Activated T-cell treated with anti-CD3 and anti-CD28 coated beads for 48 hours (primary cell): ENCODE measurements at regions not wholly inside any gene's neighbourhood (a gene's known extent, or its start where the extent isn't known, plus 50 kb on each side); places are given as distances from the start of the nearest gene placed in this dataset.

Experiments
- DNase-seq: peaks from one replicate; pipeline ENCODE4 v3.0.0-alpha.2; 2020; ENCODE audit warnings: low read depth

DNA sequence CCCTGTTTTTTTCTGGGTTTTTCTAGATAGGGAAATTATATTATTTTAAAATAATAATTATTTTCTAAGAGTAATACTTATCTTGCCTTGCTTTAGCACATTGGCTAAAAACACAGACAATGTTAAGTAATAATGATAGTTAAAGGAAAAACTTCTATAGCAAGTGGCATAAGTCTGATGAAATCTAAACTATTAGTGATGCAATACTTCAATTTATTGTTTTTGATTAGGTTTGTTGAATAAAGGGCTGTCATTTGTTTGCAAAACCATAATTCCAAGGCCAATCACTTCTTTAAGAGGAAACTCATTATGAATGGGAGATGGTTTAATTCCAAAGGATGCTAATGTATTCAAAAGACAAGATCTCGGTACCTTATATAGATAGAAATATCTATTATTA, 293.8 kb upstream of the FBXL7 start:
- DNase-seq: no peak

DNA sequence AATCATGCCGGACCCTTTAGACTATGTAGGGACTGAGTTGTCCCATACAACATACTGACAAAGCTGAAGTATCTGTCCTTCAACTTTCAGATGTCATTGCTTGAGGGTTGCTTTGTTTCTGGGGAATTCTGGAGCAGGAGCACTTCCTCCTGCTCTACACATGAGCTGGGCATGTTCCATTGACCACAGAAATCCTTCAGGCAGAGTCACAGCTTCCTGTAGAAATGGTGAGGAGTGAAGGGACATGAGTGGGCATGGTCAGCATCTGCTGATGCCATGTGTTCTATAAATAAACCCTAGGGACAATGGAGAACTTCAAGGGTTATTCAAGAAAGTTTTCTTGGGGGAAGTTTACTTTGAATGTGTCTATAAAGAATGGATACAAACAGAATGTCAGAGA, 296.6 kb upstream of the FBXL7 start:
- DNase-seq: no peak

DNA sequence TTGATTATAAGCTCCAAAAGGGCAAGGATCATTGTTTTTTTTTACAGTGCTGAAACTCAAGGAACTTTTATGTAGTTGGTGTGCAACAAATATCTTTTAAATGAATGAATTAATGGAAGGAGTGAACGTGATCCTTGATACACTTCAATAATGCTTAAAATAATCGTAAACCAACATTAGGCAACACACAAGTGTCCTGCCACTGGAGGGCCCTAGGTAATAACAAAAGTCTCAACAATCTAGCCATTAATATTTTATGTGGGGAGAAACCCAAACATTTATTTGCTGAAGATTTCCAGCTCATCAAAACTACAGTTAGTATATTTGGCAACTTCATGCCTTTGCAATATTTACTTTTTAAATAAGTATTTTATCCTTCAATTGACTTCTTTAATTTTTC, 309.0 kb upstream of the FBXL7 start:
- no peak for DNase-seq

DNA sequence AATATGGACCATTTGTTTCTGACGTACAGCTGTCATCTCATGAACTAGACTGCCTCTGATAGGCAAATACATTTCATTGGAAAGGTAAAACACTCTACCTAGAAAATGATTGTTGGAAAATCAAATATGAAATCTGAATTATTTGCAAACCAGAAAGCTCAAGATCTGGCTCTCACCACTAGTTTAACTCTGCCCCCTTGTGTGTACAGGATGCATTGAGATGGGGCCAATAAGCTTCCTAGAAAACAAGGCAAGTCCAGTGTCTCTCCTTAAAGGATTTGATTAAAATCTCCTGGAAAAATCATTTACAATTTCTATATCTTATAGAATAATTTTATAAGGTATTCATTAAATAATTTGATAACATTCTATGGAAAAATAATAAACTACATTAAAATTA, 311.9 kb upstream of the ANKH start:
- no peak for DNase-seq

DNA sequence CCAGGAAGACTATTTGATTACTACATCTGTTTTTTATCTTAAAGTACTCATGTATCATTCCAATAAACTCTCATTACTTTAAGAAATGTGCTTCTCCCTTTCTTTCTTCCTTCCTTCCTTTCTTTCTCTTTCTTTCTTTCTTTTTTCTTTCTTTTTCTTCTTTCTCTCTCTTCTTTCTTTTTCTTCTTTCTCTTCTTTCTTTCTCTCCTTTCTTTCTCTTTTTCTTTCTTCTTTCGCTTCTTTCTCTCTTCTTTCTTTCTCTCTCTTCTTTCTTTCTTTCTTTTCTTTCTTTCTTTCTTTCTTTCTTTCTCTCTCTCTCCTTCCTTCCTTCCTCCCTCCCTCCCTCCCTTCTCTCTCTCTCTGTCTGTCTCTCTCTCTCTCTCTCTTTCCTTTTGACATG, 298.6 kb upstream of the ANKH start:
- no peak for DNase-seq

GRCh38 chr5:15168358-15168757, 296.8 kb upstream of the ANKH start:
- no peak for DNase-seq

- no peak for DNase-seq
Observed at GRCh38 chr5:15160091-15160490, 288.5 kb upstream of the ANKH start.

- DNase-seq: no peak
Observed at GRCh38 chr5:15159606-15160005, 288.0 kb upstream of the ANKH start.

- no peak for DNase-seq
Observed at GRCh38 chr5:15142458-15142857, 270.9 kb upstream of the ANKH start.

GRCh38 chr5:15137414-15137813, 265.8 kb upstream of the ANKH start:
- no peak for DNase-seq

GRCh38 chr5:15135661-15136060, 264.1 kb upstream of the ANKH start:
- no peak for DNase-seq

GRCh38 chr5:15133456-15133965, 261.9 kb upstream of the ANKH start:
- DNase-seq: no peak

- DNase-seq: no peak
Observed at GRCh38 chr5:15132816-15133405, 261.3 kb upstream of the ANKH start.

GRCh38 chr5:15131909-15132308, 260.3 kb upstream of the ANKH start:
- no peak for DNase-seq

DNA sequence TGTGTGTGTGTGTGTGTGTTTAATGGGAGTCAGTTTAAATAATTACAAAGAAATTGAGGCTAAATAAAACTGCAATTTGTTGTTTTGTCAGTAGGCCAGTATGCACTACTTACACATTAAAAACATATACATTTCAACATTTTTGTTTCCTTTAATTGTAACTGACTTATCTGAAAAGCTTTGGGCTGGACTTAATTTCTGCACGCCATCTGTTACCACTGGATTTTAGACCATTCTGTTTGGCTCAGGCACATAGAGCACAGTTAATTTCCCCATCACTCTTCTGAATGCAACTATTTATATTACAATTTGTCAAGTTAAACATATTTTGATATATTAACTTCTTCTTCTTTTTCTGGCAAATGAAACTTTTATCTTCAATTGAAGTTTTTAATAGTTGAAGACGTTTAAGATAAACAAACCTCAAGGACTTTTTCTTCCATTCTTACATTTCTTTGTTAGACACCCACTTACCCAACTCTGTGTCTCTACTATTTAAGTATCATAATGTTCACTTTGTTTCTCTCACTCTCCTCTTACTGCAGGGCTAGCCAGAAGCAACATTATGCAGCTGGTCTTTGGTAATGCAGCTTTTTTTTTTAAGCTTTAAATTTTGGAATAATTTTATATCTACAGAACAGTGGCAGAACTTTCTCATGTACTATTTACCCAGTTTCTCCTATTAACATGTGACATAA, 253.4 kb upstream of the ANKH start:
- no peak for DNase-seq

GRCh38 chr5:15124461-15124860, 252.9 kb upstream of the ANKH start:
- DNase-seq: no peak

GRCh38 chr5:15117688-15118087, 246.1 kb upstream of the ANKH start:
- no peak for DNase-seq

DNA sequence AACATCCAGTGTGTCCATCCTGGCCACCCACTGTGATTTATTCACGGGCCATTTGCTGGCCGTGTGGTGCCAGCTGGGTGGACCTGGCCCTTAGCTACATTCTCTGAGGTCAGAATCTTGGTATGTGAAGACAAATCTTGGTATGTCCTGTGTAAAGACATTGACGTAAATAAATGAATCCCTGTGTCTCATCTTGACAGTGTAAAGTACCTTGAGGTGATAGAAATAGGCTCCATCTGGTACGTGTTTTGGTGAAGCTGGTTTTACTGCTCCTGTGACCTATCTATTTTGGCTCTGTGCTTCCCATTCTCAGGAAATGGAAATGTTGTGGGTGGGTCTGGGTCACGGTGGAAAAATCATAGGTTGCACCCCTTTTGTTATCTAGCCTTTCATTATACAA, 245.4 kb upstream of the ANKH start:
- no peak for DNase-seq

GRCh38 chr5:15106530-15107283, 235.1 kb upstream of the ANKH start:
- no peak for DNase-seq

GRCh38 chr5:15105799-15106393, 234.3 kb upstream of the ANKH start:
- DNase-seq: peak; percentile 5

GRCh38 chr5:15103864-15104263, 232.3 kb upstream of the ANKH start:
- no peak for DNase-seq

- no peak for DNase-seq
Observed at GRCh38 chr5:15103130-15103529, 231.6 kb upstream of the ANKH start.

DNA sequence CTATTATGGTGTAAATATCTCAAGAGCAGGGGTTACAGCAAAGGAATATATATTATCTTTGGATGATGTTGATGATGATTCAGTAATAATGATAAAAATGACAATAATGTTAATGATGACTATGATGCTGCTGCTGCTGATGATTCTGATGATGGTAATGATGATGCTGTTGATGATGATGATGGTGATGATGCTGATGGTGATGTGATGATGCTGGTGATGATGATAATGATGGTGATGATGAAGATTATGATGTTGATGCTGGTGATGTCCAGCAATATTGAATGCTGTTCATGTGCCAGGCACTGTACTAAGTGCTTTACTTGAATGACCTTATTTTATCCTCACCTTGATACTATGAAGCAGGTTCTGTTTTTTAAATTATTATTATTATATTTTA, 226.0 kb upstream of the ANKH start:
- DNase-seq: no peak
